ENCODE measurements at regions not wholly inside any gene's neighbourhood (a gene's known extent, or its start where the extent isn't known, plus 50 kb on each side); places are given as distances from the start of the nearest gene placed in this dataset.

GRCh38 chr5:56755036-56755555, 60.3 kb upstream of the MAP3K1 start:
- TF ChIP-seq CTCF (IDR thresholded peaks at IDR 0.05) (no peak), POLR2A (IDR thresholded peaks at IDR 0.05; ENCODE audit: low read depth) (no peak), EP300 (IDR thresholded peaks at IDR 0.05) (no peak), POLR2AphosphoS5 (IDR thresholded peaks at IDR 0.05) (no peak)
